ENCODE measurements at regions not wholly inside any gene's neighbourhood (a gene's known extent, or its start where the extent isn't known, plus 50 kb on each side); places are given as distances from the start of the nearest gene placed in this dataset.
A peak's percentile ranks its signal among the peaks of the same experiment; 100 is the strongest.

DNA sequence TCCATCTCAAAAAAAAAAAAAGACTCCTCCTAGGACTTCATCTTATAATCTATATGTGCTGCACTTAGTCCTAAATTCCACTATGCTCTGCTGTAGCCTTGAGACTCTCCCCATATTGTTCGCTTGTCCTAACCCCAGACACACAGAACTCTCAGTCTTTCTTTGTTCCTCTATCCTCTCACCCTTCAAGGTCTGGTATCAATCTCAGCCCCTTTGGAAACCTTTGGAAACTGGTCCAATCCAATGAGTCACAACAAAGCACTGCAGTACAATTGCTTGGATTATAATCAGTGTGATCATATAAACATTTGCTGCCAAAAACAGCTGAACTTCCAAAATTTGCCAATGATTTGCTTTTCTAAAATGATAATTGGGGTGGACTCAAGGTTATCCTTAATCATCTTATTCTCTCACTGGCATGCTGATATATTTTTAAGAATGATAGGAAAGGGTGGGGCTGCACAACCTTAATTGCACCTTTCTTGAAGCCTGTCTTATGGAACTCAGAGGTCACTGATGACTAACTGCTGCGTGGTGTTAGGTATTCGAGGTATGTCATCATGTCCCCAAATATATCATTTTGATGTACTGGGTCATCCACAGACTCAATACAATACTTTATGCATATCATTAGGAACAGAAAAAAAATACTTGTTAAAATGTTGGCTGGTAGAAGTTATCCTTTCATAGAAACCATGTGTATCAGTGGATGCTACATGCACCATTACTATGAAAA, 756.7 kb downstream of the NR2F2 start:
- Histone ChIP-seq H3K36me3 (ENCODE audit: control insufficient read depth in 4 of 4, insufficient read depth in 4 of 4, low read length in 4 of 4) (no peaks in the 10 kb centered on the region), H3K4me1 (ENCODE audit: control insufficient read depth in 5 of 5, insufficient read depth in 5 of 5, low read length in 5 of 5) (peaks cover 0 to 4% (median 0%) of the 10 kb centered on the region in 5 donors), H3K27ac (ENCODE audit: low read depth in 1 of 2, low read length in 1 of 2) (no peak overlapping the region), H3K27me3 (ENCODE audit: control insufficient read depth in 3 of 3, insufficient read depth in 3 of 3, low read length in 2 of 3) (no peaks in the 10 kb centered on the region), H3K9ac (ENCODE audit: insufficient read depth in 1 of 2, low read length in 2 of 2) (no peak overlapping the region), H3K9me3 (ENCODE audit: control insufficient read depth in 4 of 4, insufficient read depth in 3 of 4, low read length in 3 of 4) (no peaks in the 10 kb centered on the region), H3K4me3 (no peak overlapping the region)
- TF ChIP-seq, protein P1, sequence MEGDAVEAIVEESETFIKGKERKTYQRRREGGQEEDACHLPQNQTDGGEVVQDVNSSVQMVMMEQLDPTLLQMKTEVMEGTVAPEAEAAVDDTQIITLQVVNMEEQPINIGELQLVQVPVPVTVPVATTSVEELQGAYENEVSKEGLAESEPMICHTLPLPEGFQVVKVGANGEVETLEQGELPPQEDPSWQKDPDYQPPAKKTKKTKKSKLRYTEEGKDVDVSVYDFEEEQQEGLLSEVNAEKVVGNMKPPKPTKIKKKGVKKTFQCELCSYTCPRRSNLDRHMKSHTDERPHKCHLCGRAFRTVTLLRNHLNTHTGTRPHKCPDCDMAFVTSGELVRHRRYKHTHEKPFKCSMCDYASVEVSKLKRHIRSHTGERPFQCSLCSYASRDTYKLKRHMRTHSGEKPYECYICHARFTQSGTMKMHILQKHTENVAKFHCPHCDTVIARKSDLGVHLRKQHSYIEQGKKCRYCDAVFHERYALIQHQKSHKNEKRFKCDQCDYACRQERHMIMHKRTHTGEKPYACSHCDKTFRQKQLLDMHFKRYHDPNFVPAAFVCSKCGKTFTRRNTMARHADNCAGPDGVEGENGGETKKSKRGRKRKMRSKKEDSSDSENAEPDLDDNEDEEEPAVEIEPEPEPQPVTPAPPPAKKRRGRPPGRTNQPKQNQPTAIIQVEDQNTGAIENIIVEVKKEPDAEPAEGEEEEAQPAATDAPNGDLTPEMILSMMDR (IDR thresholded peaks at IDR 0.05; ENCODE audit: control extremely low read depth, extremely low read depth) = no peak
- ATAC-seq (ENCODE audit: insufficient read depth, low FRiP score) (no peak), DNase-seq (no peak)
- WGBS, 2 donors = 68 to 76% methylated on average over 3 of the region's 3 CpGs

DNA sequence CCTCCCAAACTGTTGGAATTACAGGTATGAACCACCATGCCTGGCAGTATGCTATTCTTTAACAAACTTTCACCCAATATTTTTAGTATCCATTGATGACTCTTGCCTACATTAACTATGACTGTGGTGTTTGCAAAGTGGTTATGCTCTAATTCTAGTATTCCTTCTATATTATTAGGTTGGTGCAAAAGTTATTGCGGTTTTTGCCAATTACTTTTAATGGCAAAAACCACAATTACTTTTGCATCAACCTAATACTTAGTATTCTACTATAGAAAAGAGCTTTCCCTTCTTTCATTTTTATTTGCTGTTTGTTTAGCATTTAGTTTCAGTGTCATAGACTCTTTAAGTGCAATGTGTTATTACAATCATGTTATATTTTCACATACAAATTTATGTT, 760.6 kb downstream of the NR2F2 start:
- no peak for DNase-seq

DNA sequence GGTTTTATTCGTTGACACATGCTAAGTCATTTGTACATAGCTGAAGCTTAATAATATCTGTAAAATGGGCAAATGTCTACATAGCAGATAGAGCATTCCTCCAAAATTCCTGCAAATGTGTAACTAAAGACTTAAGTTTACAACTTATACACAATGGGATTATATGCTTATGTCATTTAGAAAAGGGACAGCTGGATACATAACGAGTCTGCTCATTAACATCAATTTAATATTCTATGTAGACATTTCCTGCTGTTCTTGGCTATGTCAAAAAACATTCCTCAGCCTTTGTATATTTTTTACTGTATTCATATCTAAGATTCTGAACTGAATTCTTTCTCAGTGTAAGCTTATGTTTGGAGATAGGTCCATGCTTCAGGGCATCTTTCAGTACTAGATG, 762.2 kb downstream of the NR2F2 start:
- H3K9ac ChIP-seq (ENCODE audit: insufficient read depth in 1 of 2, low read length in 2 of 2) = no peak overlapping the region
- ATAC-seq (ENCODE audit: insufficient read depth, low FRiP score) = no peak
- H3K4me1 ChIP-seq (ENCODE audit: control insufficient read depth in 5 of 5, insufficient read depth in 5 of 5, low read length in 5 of 5) = peaks cover 0 to 2% (median 0%) of the 10 kb centered on the region in 5 donors
- no peak overlapping the region for H3K27ac ChIP-seq (ENCODE audit: low read depth in 1 of 2, low read length in 1 of 2)
- H3K27me3 ChIP-seq (ENCODE audit: control insufficient read depth in 3 of 3, insufficient read depth in 3 of 3, low read length in 2 of 3) = no peaks in the 10 kb centered on the region
- H3K9me3 ChIP-seq (ENCODE audit: control insufficient read depth in 4 of 4, insufficient read depth in 3 of 4, low read length in 3 of 4) = no peaks in the 10 kb centered on the region
- no peak overlapping the region for H3K4me3 ChIP-seq
- TF ChIP-seq, protein P1 (IDR thresholded peaks at IDR 0.05; ENCODE audit: control extremely low read depth, extremely low read depth) = no peak
- no peaks in the 10 kb centered on the region for H3K36me3 ChIP-seq (ENCODE audit: control insufficient read depth in 4 of 4, insufficient read depth in 4 of 4, low read length in 4 of 4)
- WGBS, 2 donors = 73 to 77% methylated on average over 2 of the region's 2 CpGs
- peak in 2 of 3 donors; percentile 35 to 53 for DNase-seq

More for the DNA sequence above, 760.6 kb downstream of the NR2F2 start:
- no peak overlapping the region for H3K4me3 ChIP-seq
- H3K27ac ChIP-seq (ENCODE audit: low read depth in 1 of 2, low read length in 1 of 2) = no peak overlapping the region
- peaks cover 0 to 2% (median 0%) of the 10 kb centered on the region in 5 donors for H3K4me1 ChIP-seq (ENCODE audit: control insufficient read depth in 5 of 5, insufficient read depth in 5 of 5, low read length in 5 of 5)
- no peaks in the 10 kb centered on the region for H3K27me3 ChIP-seq (ENCODE audit: control insufficient read depth in 3 of 3, insufficient read depth in 3 of 3, low read length in 2 of 3)
- 94 to 95% methylated on average over 1 of the region's 1 CpG for WGBS, 2 donors
- TF ChIP-seq, protein P1 (IDR thresholded peaks at IDR 0.05; ENCODE audit: control extremely low read depth, extremely low read depth) = no peak
- no peaks in the 10 kb centered on the region for H3K9me3 ChIP-seq (ENCODE audit: control insufficient read depth in 4 of 4, insufficient read depth in 3 of 4, low read length in 3 of 4)
- no peaks in the 10 kb centered on the region for H3K36me3 ChIP-seq (ENCODE audit: control insufficient read depth in 4 of 4, insufficient read depth in 4 of 4, low read length in 4 of 4)
- no peak overlapping the region for H3K9ac ChIP-seq (ENCODE audit: insufficient read depth in 1 of 2, low read length in 2 of 2)
- no peak for ATAC-seq (ENCODE audit: insufficient read depth, low FRiP score)

Measured in lung (tissue), 11 donors.